ENCODE measurements at regions not wholly inside any gene's neighbourhood (a gene's known extent, or its start where the extent isn't known, plus 50 kb on each side); places are given as distances from the start of the nearest gene placed in this dataset.

- Histone ChIP-seq H3K36me3 (replicated peaks; ENCODE audit: insufficient read depth, low read length) (no peaks in the 10 kb centered on the region), H3K4me1 (ENCODE audit: low read length) (no peaks in the 10 kb centered on the region), H3K9ac (ENCODE audit: low read length) (no peak overlapping the region), H3F3A (ENCODE audit: insufficient read depth, low read length) (no peaks in the 10 kb centered on the region), H3K27ac (ENCODE audit: low read length) (no peak overlapping the region), H4K20me1 (ENCODE audit: insufficient read depth, low read length) (no peaks in the 10 kb centered on the region), H3K9me2 (replicated peaks; ENCODE audit: insufficient read depth, low read length) (no peaks in the 10 kb centered on the region), H3K79me2 (ENCODE audit: low read length) (no peaks in the 10 kb centered on the region), H2AFZ (ENCODE audit: low read length) (no peak overlapping the region), H3K4me3 (ENCODE audit: low read length) (no peak overlapping the region), H3K4me2 (ENCODE audit: low read depth, low read length) (no peak overlapping the region), H3K27me3 (replicated peaks; ENCODE audit: insufficient read depth, low read length) (no peaks in the 10 kb centered on the region), H3K9me3 (replicated peaks; ENCODE audit: insufficient read depth, low read length) (no peaks in the 10 kb centered on the region)
- DNase-seq = no peak
- TF ChIP-seq EZH2 (optimal IDR thresholded peaks at IDR 0.05; ENCODE audit: low read depth, low read length) (no peak), CTCF (IDR thresholded peaks at IDR 0.05; ENCODE audit: low read length) (no peak), EZH2phosphoT487 (IDR thresholded peaks at IDR 0.05; ENCODE audit: low read length) (no peak)
Measured at GRCh38 chr11:24046731-24047130, 450.1 kb upstream of the LUZP2 start.

- Histone ChIP-seq H3F3A (ENCODE audit: insufficient read depth, low read length) (no peaks in the 10 kb centered on the region), H3K4me1 (ENCODE audit: low read length) (no peaks in the 10 kb centered on the region), H4K20me1 (ENCODE audit: insufficient read depth, low read length) (no peaks in the 10 kb centered on the region), H2AFZ (ENCODE audit: low read length) (no peak overlapping the region), H3K79me2 (ENCODE audit: low read length) (no peaks in the 10 kb centered on the region), H3K4me3 (ENCODE audit: low read length) (no peak overlapping the region), H3K27me3 (replicated peaks; ENCODE audit: insufficient read depth, low read length) (no peaks in the 10 kb centered on the region), H3K4me2 (ENCODE audit: low read depth, low read length) (no peak overlapping the region), H3K9me2 (replicated peaks; ENCODE audit: insufficient read depth, low read length) (no peaks in the 10 kb centered on the region), H3K36me3 (replicated peaks; ENCODE audit: insufficient read depth, low read length) (no peaks in the 10 kb centered on the region), H3K9me3 (replicated peaks; ENCODE audit: insufficient read depth, low read length) (no peaks in the 10 kb centered on the region), H3K27ac (ENCODE audit: low read length) (no peak overlapping the region), H3K9ac (ENCODE audit: low read length) (no peak overlapping the region)
- TF ChIP-seq CTCF (IDR thresholded peaks at IDR 0.05; ENCODE audit: low read length) (no peak), EZH2phosphoT487 (IDR thresholded peaks at IDR 0.05; ENCODE audit: low read length) (no peak), EZH2 (optimal IDR thresholded peaks at IDR 0.05; ENCODE audit: low read depth, low read length) (no peak)
- no peak for DNase-seq
Measured at GRCh38 chr11:24056051-24056450, 440.8 kb upstream of the LUZP2 start.

GRCh38 chr11:24060125-24060524, 436.7 kb upstream of the LUZP2 start:
- Histone ChIP-seq H3K36me3 (replicated peaks; ENCODE audit: insufficient read depth, low read length) (no peaks in the 10 kb centered on the region), H4K20me1 (ENCODE audit: insufficient read depth, low read length) (no peaks in the 10 kb centered on the region), H3K4me2 (ENCODE audit: low read depth, low read length) (no peak overlapping the region), H3K9me2 (replicated peaks; ENCODE audit: insufficient read depth, low read length) (no peaks in the 10 kb centered on the region), H3K79me2 (ENCODE audit: low read length) (no peaks in the 10 kb centered on the region), H2AFZ (ENCODE audit: low read length) (no peak overlapping the region), H3K4me3 (ENCODE audit: low read length) (no peak overlapping the region), H3K9me3 (replicated peaks; ENCODE audit: insufficient read depth, low read length) (no peaks in the 10 kb centered on the region), H3K9ac (ENCODE audit: low read length) (no peak overlapping the region), H3F3A (ENCODE audit: insufficient read depth, low read length) (no peaks in the 10 kb centered on the region), H3K27me3 (replicated peaks; ENCODE audit: insufficient read depth, low read length) (no peaks in the 10 kb centered on the region), H3K27ac (ENCODE audit: low read length) (no peak overlapping the region), H3K4me1 (ENCODE audit: low read length) (no peaks in the 10 kb centered on the region)
- TF ChIP-seq EZH2phosphoT487 (IDR thresholded peaks at IDR 0.05; ENCODE audit: low read length) = no peak
- no peak for TF ChIP-seq EZH2 (optimal IDR thresholded peaks at IDR 0.05; ENCODE audit: low read depth, low read length)
- TF ChIP-seq CTCF (IDR thresholded peaks at IDR 0.05; ENCODE audit: low read length) = no peak
- no peak for DNase-seq

All from MM.1S (cell line).